NCI-H187 treated with DMSO at 0.1 percent for 48 hours (cell line): ENCODE measurements at regions not wholly inside any gene's neighbourhood (a gene's known extent, or its start where the extent isn't known, plus 50 kb on each side); places are given as distances from the start of the nearest gene placed in this dataset.

Experiments
- DNase-seq: peaks from one replicate; lab custom pipeline; 2025; lab: John Stamatoyannopoulos, UW

DNA sequence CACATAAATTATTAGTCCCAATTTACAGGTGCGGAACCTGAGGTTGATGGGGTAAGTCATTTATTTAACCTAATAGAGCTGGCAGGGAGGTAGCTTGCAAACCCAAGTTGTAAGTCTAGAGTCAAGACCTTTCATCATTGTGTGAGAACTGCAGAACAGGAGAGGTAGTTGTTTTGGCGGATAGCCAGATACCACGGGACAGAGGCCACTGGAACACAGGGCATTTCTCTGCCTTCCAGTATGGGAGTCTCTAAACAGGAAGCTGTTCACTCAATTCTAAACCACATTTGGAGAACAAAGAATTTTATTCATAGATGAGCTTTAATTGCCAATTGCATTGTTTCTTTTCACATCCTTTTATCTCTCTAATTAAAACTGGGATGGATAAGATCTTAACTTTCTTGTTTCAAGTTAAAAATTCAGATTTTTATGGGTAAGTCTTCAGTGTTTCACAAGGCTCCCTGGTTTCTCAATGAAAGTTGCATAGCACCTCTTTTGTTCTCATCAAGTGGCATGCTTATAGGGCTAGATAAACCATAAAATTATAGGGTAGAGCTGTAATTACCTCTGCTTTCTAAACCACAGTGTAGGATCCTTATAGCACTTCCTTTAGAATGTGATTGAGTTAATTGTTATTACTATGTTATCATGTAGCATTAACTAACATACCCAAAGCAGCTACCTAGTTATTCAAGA lies 489.0 kb downstream of the GATA3 start:
- DNase-seq, result no peak

DNA sequence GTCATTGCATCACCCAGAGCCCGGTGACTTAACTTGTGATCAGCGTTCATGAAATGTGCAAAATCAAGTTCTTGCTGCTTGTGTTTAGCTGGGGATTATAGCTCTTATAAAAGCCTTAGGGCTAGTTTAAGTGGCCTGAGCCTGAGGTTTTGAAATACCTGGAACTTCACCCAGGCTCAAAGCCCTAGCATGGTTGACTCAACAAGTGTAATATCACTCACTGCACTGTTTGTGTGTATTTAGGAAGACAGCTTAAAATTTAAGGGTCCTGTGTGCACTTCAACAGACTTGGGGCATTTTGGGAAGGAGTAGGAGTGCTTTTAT lies 489.5 kb downstream of the GATA3 start:
- DNase-seq, result no peak

DNA sequence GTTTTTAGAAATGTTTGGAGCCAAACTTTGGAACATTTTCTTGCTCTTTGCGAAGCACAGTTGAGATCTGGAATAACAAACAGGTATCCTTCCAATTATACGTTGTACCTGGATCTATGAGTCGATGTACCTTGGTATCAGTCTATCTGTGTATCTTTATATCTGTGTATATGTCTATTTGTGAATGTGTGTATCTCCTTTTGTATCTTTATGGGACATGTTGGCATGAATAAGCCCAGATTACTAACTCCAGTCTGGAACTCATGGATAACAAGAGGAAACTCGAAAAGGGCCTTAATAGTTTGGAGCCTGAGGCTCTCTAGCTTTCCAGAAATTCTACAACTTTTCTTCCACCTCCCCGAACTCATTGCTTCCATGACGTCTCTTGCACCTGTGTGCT lies 490.0 kb downstream of the GATA3 start:
- no peak for DNase-seq

DNA sequence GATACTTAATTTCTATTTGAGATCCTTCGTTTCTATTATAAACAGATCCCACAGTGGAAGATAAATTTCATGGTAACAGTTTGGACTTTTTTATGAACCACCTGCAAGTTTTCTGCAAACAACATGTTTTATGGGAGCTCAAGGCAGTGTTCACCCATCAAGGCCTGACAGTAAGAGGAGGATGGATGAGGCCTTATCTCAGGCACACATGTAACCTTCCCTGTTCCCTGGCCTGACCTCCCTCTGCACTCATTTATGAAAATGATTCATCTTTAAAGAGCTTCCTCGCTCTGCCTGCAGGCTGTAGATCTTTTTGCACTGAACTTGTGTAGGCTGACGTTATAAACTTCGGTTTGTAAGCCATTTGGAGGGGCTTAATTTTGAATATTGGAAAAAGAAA lies 500.1 kb downstream of the GATA3 start:
- DNase-seq, result no peak

DNA sequence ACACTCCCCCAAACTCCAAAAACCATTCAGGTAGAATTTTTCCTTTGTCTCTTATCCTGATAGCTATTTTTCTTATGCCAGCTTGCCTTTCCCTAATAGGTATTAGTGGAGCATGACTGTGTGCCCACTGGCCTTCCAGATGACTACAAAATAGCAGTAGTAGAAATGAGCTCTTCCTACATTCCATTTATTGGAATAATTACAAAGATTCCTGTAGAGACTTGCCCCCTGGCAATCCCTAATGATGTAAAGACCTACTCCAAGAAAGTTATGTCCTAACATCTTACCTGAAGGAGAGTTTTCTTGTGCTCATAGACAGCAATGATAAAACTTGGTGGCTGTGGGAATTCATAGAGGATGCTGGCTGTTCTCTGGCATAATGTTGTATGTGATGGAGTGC lies 501.8 kb downstream of the GATA3 start:
- no peak for DNase-seq

DNA sequence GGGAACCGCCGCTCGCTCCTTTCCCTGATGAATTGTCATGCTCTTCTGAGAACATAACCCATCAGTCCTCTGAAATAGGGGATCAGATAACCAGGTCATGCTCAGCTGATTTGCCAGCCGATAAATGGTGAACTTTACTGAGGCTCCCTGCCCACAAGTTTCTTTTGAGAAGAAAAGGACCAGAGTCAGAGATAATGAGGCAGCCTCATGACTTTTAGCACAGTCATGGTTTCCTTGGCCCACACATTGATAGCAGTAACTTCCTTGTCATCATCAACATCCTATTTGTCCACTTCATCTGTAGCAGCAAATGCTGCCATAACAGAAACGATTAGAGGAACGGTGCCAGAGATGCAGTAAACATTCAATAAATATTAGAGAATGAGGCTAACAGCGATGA lies 509.0 kb downstream of the GATA3 start:
- DNase-seq, result no peak

DNA sequence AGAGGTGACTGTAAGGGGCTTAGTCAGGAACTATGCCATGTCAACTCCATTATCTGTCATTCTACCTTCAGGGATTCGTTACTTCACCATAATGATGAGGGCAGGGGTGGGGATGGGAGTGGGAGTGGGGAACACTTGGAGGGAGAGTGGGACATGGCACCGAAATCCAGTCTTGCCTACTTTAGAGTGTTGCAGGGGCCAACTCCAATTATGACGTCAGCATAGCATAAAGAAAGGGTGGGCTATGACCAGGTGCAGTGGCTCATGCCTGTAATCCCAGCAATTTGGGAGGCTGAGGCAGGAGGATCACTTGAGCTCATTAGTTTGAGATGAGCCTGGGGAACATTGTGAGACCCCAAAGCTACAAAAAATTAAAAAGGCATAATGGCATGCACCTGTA lies 512.2 kb downstream of the GATA3 start:
- no peak for DNase-seq

DNA sequence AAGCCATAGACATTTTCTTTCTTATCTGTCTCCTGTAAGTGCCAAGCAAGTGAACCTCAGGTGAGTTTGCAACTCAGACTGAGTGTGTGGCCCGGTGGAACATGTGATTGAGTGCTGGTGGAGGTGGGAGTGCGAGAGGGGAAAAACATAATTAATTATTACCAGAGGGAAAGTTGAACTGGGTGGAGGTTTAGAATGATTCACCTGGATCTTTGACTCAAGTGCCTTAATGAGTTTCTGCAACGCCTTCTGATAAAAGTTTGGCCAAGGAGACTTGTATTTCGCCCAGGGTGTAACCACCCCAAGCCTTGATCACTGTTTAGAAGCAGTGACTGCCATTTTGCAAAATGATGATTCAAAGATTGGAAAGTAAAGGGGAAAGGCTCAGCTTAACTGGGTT lies 513.9 kb downstream of the GATA3 start:
- no peak for DNase-seq

DNA sequence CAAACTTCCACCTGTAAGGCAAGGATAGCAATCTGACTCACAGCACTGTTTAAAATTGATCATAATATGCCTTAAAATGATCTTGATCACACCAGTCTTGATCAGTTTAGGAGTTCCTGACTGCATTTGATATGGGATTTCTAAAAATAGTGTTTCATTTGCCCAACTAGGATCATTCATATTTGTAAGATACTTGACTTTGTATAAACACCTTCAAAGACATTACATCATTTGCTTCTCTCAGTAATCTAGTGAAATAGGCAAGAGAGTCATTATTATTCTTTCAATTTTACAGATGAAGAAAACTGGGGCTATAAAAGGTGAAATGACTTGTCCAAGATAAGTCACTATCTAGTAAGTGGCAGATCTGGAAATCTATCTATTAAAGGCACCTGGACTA lies 521.1 kb downstream of the GATA3 start:
- DNase-seq, result no peak

DNA sequence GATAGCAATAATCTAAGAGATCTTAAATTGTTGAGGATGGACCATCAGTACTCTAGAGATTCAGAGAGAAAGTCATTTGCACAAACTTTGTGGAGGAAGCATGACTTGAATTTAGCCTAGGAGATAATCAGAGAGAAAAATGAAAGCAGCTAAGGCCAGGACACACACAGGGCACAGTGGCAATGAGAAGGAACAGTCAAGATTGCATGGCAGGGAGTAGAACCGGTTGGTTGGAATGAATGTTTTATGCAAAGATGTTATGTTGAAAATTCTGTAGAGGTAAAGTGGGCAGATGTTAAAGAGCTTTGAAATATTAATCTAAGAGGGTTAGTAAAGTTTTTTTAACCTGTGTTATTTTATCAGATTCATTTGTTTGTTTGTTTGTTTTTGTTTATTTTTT lies 521.8 kb downstream of the GATA3 start:
- no peak for DNase-seq

DNA sequence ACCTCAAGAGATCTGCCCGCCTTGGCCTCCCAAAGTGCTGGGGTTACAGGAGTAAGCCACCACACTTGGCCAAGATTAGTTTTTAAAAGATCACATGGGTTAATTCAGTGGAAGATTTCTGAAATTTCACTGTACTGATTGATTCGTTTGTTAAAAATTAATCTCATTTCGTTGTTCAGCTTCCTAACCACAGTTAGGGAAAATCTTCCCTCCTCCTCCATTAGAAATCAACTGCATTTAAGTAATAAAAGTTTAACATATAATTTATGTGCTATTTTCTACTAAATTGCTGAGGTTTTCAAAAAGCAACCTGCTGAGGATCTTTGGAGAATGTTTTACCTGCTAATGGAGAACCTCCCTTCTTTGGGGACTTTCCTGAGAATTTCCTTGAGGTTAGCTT lies 522.4 kb downstream of the GATA3 start:
- DNase-seq, result no peak

DNA sequence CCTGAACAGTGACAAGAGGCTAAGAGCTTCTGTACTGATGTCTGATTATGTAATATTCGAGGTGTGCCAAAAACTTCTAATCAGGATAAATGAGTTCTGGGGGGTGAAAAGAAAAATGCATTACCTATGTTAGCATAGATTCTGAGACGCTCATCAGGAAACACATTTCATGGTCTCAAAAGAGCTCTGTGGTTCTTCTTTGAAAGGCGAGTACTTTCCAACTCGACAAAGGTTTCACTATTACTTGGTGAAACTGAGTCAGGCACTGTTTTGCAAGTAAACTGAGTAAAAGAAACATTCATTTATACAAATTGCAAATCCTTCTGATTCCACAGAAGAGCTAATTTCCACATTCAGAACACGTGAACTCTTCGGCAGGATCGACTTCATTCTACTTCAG lies 523.2 kb downstream of the GATA3 start:
- no peak for DNase-seq

DNA sequence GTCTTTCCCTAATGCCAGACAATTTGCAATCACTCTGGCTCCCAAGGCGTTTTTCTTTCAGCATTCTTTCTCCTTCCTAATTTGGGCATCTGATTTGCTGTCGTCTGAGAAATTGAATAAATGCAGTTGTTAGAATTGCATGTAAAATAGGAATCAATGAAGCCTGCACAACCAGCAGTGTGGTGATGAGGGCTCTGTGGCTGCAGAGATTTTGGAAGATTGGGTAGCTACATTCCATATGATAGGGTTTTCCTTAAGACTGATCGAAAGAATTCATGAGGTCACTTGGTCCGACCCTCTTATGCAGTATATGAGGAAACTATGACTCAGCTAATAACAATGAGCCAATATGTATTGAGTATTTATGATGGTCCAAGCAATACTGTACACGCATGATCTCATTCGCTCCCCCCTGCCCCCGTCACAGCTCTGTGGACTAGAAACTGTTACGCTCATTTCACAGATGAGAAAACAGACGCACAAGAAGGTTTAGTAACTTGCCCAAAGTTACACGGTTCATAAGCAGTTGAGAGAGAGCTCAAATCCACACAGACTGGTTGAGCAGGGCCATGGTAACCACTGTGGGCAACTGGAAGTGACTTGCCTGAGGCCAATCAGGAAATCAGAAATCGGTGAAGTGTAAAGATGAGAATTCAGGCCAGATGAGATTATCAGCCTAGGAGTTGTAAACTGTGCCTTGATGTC lies 527.2 kb downstream of the GATA3 start:
- no peak for DNase-seq

DNA sequence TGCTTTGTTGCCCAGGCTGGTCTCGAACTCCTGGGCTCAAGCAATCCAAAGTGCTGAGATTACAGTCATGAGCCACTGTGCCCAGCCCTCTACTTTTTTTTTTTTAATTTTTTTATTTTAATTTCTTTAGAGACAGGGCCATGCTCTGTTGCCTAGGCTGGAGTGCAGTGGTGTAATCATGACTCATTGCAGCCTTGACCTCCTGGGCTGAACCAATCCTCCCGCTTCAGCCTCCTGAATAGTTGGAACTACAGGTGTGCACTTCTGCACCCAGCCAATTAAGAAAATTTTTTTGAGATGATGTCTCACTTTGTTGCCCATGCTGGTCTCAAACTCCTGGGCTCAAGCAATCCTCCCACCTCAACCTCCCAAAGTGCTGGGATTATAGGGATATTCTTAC lies 528.6 kb downstream of the GATA3 start:
- DNase-seq, result no peak

DNA sequence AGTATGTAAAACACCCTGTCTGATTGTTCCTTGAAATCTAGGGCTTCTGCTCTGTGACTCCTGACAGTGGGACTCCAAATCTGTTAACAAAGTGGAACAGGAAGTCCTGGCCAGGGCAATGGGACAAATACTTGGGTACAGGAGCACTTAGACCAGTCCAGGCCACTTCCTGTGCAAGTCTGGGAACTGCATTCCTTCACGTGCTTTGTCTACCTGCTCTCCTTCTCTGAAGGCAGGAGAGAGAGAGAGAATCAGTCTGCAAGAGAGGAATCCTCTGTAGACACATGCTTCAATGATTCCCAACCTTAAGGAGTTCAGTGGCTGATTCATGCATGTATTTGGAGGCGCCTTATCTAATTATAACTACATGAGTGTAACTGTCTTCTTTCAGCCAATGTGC lies 530.2 kb downstream of the GATA3 start:
- no peak for DNase-seq

DNA sequence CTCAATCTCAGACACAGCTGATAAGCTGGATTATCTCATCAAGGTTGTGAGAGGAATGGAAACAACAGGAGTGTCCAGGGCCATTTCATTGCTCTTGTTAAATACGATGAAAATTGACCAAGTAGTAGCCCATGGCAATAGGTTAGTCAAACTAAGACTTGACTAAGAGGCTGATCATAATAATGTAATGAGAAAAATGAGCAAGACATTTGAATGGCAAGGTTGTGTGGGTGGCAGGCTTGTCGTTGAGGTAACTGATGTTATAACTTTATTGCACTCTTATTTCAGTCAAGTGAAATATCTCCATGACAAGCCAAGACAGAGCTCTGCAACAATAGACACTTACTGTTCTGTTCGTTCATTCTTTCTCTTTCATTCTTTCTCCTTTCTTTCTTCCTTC lies 532.0 kb downstream of the GATA3 start:
- DNase-seq, result no peak

DNA sequence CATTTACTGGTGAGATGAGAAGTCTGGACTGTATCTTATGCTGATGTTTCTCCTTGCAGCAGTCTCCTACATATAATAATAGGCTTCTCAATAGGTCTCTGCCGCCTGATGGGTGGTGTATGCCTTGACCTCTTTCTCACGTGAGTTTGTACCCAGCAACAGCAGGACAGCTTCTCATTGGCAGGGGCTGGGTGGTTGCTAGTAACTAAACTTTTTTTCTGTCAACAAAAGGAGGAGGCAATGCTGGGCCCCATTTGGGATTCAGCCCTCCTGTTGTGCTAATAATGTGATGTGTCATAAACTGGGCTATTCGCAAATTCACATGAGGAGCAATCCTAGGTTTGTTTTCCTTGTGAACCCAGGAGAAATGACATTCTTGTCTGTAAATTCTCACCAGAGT lies 533.6 kb downstream of the GATA3 start:
- DNase-seq, result no peak

DNA sequence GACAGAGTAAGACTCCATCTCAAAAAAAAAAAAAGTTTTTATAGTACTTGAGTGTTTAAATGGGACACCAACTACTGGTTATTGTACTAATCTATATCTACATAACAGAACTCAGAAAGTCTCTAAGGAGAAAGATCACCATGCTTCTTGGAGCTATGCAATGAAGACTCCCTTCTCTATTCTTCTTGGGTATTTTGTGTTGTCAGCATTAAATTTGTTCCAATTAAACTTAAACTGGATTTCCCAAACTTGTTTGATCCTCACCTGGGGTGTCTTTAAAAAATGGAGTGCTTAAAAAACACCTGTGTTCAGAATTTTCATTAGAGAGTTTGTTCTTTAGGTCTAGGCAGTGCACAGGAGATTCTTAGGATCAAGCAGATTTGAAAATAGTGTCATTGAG lies 536.0 kb downstream of the GATA3 start:
- no peak for DNase-seq

DNA sequence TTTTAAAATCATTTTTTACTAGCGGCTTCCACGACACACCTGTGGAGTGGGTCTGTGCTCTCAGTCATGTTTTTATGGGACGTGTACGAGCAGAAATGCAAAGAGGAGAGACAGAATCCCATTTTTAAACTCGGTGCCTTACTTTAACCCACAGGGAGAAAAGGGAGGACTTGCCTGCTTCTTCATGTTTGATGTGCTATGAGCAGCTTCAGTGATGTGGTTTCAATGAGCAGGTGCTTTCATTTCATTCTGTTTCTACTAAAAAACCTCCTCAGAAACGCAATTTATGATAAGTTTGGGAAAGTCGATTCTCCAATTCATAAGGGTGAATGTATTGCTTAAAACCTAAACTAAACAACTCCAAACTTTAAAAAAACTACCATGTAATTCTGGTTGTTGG lies 537.2 kb downstream of the GATA3 start:
- no peak for DNase-seq

DNA sequence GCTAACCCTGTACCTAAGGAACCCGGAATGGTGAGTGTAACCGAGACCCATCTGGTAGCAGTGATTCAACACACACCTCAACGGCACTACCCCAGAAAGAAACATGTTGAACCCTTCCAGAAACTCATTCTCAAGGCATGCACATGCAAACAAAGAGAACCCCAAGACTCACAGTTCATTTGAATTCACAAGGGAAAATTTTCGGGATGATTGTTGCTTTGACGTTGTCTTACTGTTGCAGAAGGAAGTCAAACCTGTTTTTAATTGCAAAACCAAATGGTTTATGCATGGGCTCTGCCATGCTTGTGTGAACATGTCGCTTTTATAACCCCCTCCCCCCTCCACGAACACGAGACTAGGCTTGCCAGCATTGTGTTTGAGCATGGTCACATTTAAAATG lies 539.7 kb downstream of the GATA3 start:
- DNase-seq, result no peak

DNA sequence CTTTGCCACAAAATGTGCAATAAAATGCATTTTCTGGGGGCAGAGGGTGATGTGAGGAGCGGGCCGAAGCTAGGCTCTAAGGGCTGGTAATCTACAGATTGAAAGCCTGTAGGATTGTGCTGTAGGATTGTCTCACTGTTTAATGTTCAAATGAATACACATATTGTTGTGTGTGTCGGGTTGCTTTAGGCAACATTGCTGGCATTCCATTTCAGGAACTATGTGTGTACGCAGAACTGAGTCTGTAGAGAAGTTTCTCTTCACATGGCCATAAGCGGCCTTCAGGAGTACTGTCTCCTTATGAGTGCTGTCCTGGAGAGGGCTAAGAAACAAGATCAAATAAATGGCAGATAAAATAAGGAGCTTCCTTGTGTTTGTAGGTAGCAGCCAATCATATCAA lies 540.2 kb downstream of the GATA3 start:
- no peak for DNase-seq

DNA sequence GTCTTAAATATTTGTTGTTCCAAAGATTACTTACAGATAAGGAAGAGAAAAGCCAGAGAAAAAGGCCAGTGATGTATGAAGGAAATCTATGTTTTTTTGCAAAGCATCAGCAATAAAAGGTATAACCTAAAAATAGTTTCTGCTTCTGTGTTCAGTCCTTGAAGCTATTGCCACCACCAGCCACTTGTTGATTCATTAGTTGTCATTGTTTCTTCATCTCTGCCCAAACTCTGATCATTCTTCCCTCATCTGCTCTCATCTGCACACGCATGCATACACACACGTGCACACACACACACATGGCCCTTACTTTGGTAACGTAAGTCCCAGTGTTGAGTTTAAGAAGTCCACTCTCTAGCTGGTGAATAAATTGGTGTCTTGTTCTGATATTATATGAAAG lies 540.7 kb downstream of the GATA3 start:
- DNase-seq, result no peak

DNA sequence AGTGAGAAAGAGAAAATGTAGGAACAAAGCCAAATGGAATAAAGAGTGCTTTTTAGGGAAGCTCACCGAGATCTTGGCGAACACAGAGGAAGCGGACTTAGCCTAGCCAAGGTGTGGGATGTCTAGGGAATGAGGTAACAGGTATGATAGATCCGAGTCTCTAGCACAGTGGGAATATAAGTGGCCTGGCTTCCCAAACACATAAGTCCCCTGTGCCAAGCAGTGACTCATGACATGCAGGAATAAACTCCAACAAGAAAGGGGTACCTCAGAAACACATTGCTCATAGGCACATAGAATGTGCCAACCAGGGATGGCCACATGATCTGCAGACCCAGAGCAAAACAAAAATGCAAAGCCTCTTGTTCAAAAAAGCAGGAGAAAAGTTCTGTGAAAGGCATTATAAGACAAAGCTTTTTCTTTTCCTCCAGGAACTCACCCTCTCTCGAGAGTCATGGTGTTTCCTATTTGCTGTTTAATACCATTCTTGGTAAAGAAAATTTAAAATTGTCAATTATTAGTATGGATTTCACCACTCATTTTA lies 542.5 kb downstream of the GATA3 start:
- DNase-seq, result no peak

DNA sequence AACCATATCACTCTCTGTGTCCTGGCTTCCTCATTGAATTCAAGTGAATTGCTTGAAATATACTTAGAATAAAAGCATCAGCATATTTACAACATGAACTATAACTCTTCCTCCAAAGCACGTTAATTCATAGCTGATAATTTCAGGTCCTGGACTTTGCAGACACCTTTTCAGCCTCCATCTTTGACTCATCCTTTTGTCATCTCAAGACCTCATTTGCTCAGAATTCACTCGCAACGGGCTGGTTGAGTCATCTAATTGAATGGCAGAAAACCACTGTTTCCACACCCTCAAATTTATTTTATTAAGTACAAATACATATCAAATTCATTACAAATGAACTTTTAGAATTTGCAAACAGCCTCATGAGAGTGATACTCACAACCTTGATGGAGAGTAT lies 545.7 kb downstream of the GATA3 start:
- DNase-seq, result no peak
